ENCODE measurements at regions not wholly inside any gene's neighbourhood (a gene's known extent, or its start where the extent isn't known, plus 50 kb on each side); places are given as distances from the start of the nearest gene placed in this dataset.

DNA sequence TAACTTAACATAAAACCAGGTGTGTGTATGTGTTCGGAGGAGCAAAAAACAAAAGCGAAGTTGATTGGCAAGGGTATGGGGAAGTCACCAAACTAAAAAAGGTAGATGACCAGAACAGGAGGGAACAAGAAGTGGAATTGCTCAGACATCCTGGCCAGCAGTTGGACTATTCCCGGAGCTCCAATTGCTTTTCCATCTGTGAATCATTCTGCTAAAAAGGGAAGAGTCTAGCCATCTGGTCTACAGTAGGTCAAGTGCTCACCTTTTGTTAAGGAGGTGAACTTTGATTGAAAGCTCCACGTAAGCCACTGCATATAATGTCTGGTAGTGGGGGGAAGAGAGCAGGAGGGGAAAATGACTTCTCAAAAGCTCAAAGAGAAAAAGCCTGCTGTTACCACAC, 50.0 kb upstream of the BET1 start:
- DNase-seq (ENCODE audit: low read depth) = no peak

DNA sequence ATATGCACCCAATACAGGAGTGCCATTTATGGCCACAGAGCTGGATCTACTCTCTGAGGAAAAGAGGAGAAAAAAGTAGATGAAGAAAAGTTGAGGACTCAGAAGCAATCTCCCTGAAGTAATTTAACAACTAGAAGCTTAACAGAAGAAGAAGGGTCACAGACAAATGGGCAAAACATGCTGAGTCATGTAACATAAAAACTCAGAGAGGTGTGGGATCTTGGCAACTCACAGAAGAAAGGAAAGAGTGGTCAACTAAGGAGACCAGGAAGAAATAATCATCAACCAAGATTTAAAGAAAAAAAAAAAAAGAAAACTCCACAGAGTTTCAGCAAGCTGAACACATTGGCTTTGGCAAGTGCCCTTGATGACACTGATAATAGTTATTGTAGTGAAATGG, 51.8 kb upstream of the BET1 start:
- no peak for DNase-seq (ENCODE audit: low read depth)

- DNase-seq (ENCODE audit: low read depth) = no peak
Measured at GRCh38 chr7:94056796-94057207, 52.6 kb upstream of the BET1 start.

GRCh38 chr7:94057955-94058354, 53.8 kb upstream of the BET1 start:
- no peak for DNase-seq (ENCODE audit: low read depth)

- no peak for DNase-seq (ENCODE audit: low read depth)
Measured at GRCh38 chr7:94059746-94060145, 55.6 kb upstream of the BET1 start.

- no peak for DNase-seq (ENCODE audit: low read depth)
Measured at GRCh38 chr7:94060752-94061151, 56.6 kb upstream of the BET1 start.

GRCh38 chr7:94061326-94061725, 57.2 kb upstream of the BET1 start:
- DNase-seq (ENCODE audit: low read depth) = no peak

GRCh38 chr7:94062372-94062771, 58.2 kb upstream of the BET1 start:
- no peak for DNase-seq (ENCODE audit: low read depth)

- DNase-seq (ENCODE audit: low read depth) = no peak
Measured at GRCh38 chr7:94064541-94065191, 60.5 kb upstream of the BET1 start.

DNA sequence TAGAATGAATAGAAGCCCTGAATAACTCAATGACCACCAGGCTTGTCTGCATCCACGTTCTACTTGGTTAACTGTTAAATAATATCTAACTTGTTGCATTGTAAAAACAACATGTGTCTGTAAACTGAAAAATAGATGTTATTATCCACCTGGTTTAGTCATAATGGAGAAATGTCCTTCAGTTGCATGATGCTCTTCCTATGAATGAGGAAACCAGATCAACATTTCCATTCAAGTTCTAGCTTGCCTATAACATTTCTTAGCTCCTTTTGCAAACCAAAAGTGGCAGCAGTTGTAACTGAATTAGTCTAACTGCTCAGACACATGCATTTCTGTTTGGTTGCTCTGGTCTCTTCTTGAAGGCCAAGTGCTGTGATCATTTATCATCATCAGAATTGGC, 62.9 kb upstream of the BET1 start:
- DNase-seq (ENCODE audit: low read depth) = no peak

DNA sequence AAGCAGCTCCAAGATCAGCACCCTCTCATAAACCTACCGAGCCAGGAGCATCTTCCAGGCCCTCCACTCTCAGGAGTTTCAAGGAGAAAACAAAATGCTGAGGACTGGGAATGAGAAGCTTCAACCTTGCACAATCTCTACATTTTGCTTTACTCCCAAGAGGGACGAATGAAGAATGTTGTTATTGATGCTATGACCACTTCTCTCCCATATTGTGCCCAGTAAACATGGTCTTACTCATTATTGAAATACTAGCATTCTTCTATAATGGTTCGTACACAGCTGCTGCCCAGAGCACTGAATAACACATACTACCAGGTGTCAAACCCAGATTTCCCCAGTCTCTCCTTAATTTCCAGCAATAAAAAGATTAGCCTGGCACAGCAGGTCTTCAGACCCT, 63.4 kb upstream of the BET1 start:
- DNase-seq (ENCODE audit: low read depth) = no peak

DNA sequence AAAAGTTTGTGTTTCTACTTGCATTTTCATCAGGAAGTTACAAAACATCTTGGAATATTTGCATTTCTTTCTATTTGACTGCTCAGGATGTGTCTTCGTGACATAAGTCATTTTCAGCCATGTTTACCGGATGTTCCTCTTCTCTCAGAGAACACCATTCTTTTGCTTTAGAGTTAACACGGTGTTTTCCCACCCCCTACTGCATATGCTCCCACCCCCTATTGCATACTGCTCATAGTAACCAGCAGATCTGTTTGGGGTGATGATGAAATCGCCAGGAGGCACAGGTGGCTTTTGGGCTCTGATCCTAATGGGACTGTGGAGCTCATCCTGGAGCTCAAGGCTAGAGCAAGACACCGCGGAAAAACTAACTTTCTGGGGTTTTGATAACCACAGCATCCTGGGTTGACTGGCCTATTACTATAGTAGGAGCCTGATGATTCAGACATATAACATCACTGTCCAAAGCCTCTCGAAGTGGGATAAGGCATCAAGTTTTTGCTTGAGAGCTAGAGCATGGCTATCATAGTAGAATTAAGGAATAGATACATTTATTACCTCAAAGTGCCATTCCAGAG, 65.1 kb upstream of the BET1 start:
- no peak for DNase-seq (ENCODE audit: low read depth)

GRCh38 chr7:94080551-94080950, 76.4 kb upstream of the BET1 start:
- no peak for DNase-seq (ENCODE audit: low read depth)

DNA sequence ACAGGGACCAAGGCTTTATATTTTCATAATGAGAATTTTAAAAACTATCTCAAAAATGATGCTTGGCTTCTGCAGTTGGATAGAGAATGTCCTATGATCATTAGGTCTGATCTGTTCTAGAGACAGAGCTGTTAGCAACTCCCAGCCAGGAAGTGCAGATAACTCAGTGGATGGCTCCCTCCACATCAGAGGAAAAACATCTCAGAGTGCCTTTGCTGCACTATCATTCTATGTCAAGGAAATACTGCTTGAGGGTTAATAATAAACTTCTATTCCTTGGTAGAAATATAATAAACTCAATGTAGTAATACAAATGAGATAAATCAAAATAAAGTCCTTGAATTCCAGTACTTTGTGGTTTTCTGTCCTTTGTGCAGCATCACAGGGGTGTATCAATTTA, 78.0 kb upstream of the BET1 start:
- no peak for DNase-seq (ENCODE audit: low read depth)

DNA sequence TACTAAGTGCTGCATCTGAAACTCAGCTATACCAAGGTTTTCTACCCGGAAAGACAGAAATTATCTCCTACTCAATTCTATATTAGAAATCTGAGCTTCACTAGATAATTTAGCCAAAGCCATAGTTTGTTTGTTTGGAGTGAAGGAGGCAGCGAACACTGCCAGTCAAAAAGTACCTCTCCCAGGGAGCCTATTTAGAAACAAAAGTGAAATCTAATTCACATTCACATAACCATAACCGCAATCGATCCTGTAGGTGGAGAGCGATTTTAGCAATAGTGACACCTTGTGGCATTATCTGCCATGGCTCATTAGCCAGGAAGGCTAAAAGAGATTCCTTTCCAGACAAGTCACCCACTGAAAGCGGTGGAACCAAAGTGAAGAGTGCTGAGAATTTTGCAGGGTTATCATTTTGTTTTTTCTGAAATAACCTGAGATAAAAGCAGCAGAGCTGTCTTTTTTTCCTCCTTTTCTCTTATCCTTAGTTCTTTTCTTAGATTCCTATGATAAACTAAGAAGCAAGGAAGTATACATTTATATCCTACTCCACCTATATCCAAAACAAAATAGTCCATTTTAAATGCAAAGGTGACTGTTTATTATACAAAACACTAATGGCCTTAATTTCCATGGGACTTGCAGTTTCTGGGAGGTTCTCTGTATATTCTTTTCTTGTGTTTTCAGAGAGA, 83.7 kb upstream of the BET1 start:
- peak; percentile 42 for DNase-seq (ENCODE audit: low read depth)

- no peak for DNase-seq (ENCODE audit: low read depth)
Measured at GRCh38 chr7:94088560-94088959, 84.4 kb upstream of the BET1 start.

DNA sequence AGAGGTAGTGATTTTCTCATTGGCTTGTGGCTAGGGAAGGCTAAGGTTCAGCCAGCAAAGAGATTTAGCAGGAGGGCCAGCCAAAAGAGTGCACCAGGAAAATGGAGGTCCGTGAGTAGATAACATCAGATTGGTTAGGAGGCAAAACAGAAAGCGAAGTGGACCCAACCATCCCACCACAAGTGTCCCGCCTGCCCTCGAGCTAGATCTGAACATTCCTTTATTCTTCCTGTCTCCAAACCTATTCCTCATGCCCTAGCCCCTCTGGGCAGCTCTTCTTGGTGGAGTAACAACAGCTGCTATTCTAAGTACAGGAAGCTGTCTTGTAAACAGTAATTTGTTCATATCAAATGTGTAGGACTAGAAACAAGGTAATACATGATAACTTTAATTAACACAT, 85.7 kb upstream of the BET1 start:
- no peak for DNase-seq (ENCODE audit: low read depth)

- DNase-seq (ENCODE audit: low read depth) = no peak
Measured at GRCh38 chr7:94092980-94093379, 88.8 kb upstream of the BET1 start.

DNA sequence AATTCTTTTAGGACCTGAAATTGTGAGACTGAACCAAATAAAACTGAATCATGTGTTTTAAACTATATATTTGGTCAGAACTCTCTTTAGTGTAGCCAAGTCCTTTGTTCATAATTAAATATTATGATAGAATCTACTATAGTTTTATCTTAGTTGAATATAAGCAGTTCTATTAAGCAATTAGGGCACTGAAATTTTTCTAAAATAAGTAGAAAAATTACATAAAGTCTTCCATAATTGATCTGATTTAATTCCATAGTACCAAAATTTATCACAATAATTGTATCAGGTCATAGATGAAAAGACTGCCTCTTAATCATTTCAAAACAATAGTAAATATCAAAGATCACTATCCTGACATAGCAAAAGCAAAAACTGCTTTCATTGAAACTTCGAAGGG, 90.1 kb upstream of the BET1 start:
- no peak for DNase-seq (ENCODE audit: low read depth)

DNA sequence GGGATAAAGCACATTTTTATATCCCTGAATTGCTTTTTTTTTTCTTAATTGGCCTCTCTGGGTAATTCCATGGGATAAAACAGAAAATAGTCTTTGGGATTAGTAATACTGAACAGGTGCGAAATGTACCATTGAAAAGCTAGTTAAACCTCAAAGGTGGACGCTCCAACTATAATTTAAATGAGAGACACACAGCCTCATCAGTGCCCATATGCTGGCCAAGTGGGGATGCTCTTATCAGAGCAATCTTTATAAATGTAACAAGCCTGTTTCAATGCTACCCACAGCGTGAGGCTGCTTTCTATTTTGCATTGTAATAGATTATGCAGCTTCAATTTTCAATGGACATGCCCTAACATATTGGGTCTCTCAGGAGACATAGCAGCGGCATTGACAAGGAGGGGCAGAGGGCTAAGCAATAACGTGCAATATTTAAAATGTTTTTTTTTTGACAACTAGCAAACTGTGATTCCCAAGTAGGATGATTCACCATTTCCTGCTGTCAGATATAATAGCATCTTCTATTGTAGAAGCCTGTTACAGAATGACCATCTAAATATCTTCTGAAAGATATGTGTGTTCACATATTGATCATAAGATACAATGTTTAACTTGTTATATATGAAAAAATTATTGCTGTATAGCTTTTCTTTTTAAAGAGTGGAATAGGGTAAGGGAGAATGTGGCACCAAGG, 91.3 kb upstream of the BET1 start:
- DNase-seq (ENCODE audit: low read depth) = no peak

DNA sequence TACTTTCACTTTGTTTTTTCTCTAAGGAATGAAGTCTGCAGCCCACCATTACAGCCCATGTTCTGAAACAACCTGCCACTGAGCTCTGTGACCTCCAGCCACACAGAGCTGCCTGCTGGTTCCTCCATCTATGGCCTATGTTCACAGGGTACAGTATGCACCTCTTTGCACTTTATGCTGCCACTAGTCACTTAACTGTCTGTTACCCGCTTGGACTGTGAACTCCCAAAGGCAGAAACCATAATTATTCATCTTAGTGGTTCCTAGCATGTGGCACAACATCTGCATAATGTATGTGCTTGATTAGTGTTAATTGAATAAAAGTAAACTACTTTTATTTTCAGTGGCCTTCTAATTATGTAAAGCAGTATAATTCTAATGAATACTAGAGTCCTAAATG, 95.5 kb upstream of the BET1 start:
- DNase-seq (ENCODE audit: low read depth) = no peak

DNA sequence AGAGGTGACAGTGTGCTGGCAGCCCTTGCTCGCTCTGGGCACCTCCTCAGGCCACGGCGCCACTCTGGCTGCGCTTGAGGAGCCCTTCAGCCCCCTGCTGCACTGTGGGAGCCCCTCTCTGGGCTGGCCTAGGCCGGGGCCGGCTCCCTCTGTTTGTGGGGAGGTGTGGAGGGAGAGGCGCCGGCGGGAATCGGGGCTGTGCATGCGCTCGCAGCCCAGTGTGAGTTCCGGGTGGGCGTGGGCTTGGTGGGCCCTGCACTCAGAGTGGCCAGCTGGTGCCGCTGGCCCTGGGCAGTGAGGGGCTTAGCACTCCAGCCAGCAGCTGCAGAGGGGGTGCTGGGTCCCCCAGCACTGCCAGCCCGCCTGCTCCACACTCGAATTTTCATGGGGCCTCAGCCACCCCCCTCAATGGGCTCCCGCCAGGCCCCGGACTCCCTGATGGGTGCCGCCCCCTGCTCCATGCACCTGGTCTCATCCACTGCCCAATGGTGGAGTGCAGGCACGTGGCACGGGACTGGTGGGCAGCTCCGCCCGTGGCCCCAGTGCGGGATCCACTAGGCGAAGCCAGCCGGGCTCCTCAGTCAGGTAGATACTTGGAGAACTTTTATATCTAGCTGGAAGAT, 96.7 kb upstream of the BET1 start:
- no peak for DNase-seq (ENCODE audit: low read depth)

DNA sequence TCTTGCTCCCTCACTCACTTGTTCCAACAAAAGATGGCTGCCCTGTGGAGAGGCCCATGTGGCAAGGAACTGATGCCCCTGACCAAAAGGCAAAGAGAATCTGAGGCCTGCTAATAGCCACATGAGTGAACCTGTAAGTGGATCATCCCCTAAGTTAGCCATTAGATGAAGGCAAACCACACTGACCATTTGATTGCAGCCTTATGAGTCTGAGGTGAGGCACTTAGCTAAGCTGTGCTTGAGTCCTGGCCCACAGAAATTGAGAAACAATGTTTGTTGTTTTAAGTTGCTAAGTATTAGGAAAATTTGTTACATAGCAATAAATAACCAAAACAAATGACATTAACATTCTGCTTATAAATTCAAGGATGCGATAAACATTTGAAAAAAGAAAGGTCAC, 100.1 kb upstream of the BET1 start:
- DNase-seq (ENCODE audit: low read depth) = no peak

All from HS-27A (cell line).